HepG2 (cell line): ENCODE measurements at regions not wholly inside any gene's neighbourhood (a gene's known extent, or its start where the extent isn't known, plus 50 kb on each side); places are given as distances from the start of the nearest gene placed in this dataset.

ENCODE experiments used
- ATAC-seq: fragments of 200-7000 bp; cut with Tn5 transposase; 3 replicates; pipeline ENCODE4 v1.9.1; 2020; ENCODE audit warnings: mild to moderate bottlenecking, moderate library complexity
- BruUV-seq: library from RNA; stranded (reverse); fragments of 400-500 nt; replicated peaks from 2 replicates; lab custom pipeline; 2021; lab: Mats Ljungman, UMichigan
- CTCF ChIA-PET: fragments of 300-600 bp; formaldehyde crosslinking; extraction: SDS; loops from one replicate; lab custom pipeline; 2021; ENCODE audit warnings: low total read pairs, inconsistent platforms, low intra/inter-chr PET ratio; lab: Yijun Ruan, JAX
- POLR2A ChIA-PET: fragments of 350-600 bp; sonication (Branson Sonifier 250); formaldehyde crosslinking; loops from one replicate; lab custom pipeline; 2020; ENCODE audit warnings: antibody characterized with exemption, inconsistent platforms; lab: Yijun Ruan, JAX
- DNase-seq: peaks from one replicate; pipeline ENCODE4 v3.0.0-alpha.2; 2015; ENCODE audit warnings: low spot score
- FAIRE-seq: peaks from 3 replicates; lab custom pipeline; 2011; peaks lifted over from hg19 to GRCh38; lab: Jason Lieb, UNC
- H2AFZ ChIP-seq: one replicate; pipeline ENCODE4 v1.6.1; 2011; ENCODE audit warnings: low read length, inconsistent platforms
- H3K27ac ChIP-seq: fragments of 300-600 bp; 3 replicates; pipeline ENCODE4 v1.8.0; 2011; ENCODE audit warnings: mixed run types, mild to moderate bottlenecking, mixed read lengths, low read length, inconsistent platforms; ENCODE audit not compliant: insufficient read depth; ENCODE audit errors: extremely low read length
- H3K27me3 ChIP-seq, 2 experiments: fragments of 200-600 bp in 1 of 2; 2 replicates in 1 of 2; 3 replicates in 1 of 2; pipeline versions ENCODE4 v1.6.0 to v1.8.0; 2011; ENCODE audit warnings: low read length in 2 of 2, mild to moderate bottlenecking in 2 of 2, moderate library complexity in 2 of 2, inconsistent platforms in 1 of 2; ENCODE audit not compliant: insufficient read depth in 2 of 2, control insufficient read depth in 1 of 2
- H3K36me3 ChIP-seq, 2 experiments: fragments of 200-600 bp in 1 of 2; replicated peaks in 1 of 2; 2 replicates in 1 of 2; 3 replicates in 1 of 2; pipeline versions ENCODE4 v1.5.1 to v1.8.0; 2011; ENCODE audit warnings: low read length in 2 of 2, inconsistent platforms in 1 of 2; ENCODE audit not compliant: insufficient read depth in 2 of 2, control insufficient read depth in 1 of 2
- H3K4me1 ChIP-seq: 2 replicates; pipeline ENCODE4 v1.5.1; 2012; ENCODE audit warnings: low read length, inconsistent platforms; ENCODE audit not compliant: insufficient read depth
- H3K4me2 ChIP-seq: 2 replicates; pipeline ENCODE4 v1.6.0; 2011; ENCODE audit warnings: low read depth, low read length, inconsistent platforms
- H3K4me3 ChIP-seq, 3 experiments: fragments of 200-600 bp in 1 of 3; sonication (generic), shearing (Covaris generic) in 1 of 3; replicated peaks in 1 of 3; 2 replicates each; pipeline ENCODE4 v1.5.1; 2011 to 2016; ENCODE audit warnings: low read length in 3 of 3, inconsistent platforms in 2 of 3, low read depth in 2 of 3, mild to moderate bottlenecking in 2 of 3, control low read depth in 1 of 3, mixed read lengths in 1 of 3; ENCODE audit not compliant: insufficient read depth in 1 of 3
- H3K79me2 ChIP-seq: one replicate; pipeline ENCODE4 v1.6.1; 2011; ENCODE audit warnings: low read length, inconsistent platforms; ENCODE audit not compliant: insufficient read depth
- H3K9ac ChIP-seq: 2 replicates; pipeline ENCODE4 v1.6.0; 2011; ENCODE audit warnings: mild to moderate bottlenecking, low read depth, low read length, inconsistent platforms; ENCODE audit not compliant: insufficient read depth
- H3K9me3 ChIP-seq: 2 replicates; pipeline ENCODE4 v1.5.1; 2012; ENCODE audit warnings: mild to moderate bottlenecking, low read length
- H4K20me1 ChIP-seq: 2 replicates; pipeline ENCODE4 v1.6.0; 2011; ENCODE audit warnings: inconsistent platforms, mild to moderate bottlenecking, low read length, moderate library complexity; ENCODE audit not compliant: insufficient read depth
- NFIB ChIP-seq: sonication (generic); formaldehyde crosslinking; IDR thresholded peaks from 2 replicates; pipeline ENCODE4 v1.9.0; 2021; ENCODE audit warnings: missing genetic modification reagents, mild to moderate bottlenecking, borderline replicate concordance
- ONECUT2 ChIP-seq: sonication (generic); formaldehyde crosslinking; IDR thresholded peaks from 2 replicates; pipeline ENCODE4 v1.4.0; 2020; ENCODE audit warnings: missing genetic modification reagents
- PRDM10 ChIP-seq: sonication (generic); formaldehyde crosslinking; IDR thresholded peaks from 2 replicates; pipeline ENCODE4 v1.4.0; 2020; ENCODE audit warnings: low read depth, missing genetic modification reagents
- ZBTB39 ChIP-seq: sonication (generic); formaldehyde crosslinking; IDR thresholded peaks from 2 replicates; pipeline ENCODE4 v1.5.0; 2020; ENCODE audit warnings: missing genetic modification reagents
- WGBS: methylation state at CpG from one replicate; pipeline ENCODE4 v1.1.6; 2017; ENCODE audit warnings: low lambda C conversion rate; 5-methylcytosine and 5-hydroxymethylcytosine counted together
- in situ Hi-C: cut with HindIII; loops from 2 replicates; pipeline ENCODE4 v1.10.0; 2017; ENCODE audit warnings: low pct_unique_long_range_greater_than_20kb; ENCODE audit not compliant: extremely low pct_ligation_motif_present
- intact Hi-C: fragments of 100-400 bp; cut with micrococcal nuclease; formaldehyde crosslinking; loops from one replicate; pipeline ENCODE4 v1.10.0; 2022; ENCODE audit not compliant: unreplicated experiment

GRCh38 chr5:39660020-39660419 is 235.2 kb upstream of the DAB2 start:
- Histone ChIP-seq H3K4me3 (no peak overlapping the region), H3K4me2 (no peak overlapping the region), H3K36me3 (no peaks in the 10 kb centered on the region), H3K9ac (no peak overlapping the region), H4K20me1 (no peaks in the 10 kb centered on the region), H3K27ac (no peak overlapping the region), H3K79me2 (no peaks in the 10 kb centered on the region), H3K9me3 (no peaks in the 10 kb centered on the region), H2AFZ (no peak overlapping the region), H3K4me1 (no peaks in the 10 kb centered on the region), H3K27me3 (no peaks in the 10 kb centered on the region; a peak in 1 of 5 replicates)
- ChIA-PET POLR2A (no interaction called here), CTCF (no interaction called here)
- no peak for TF ChIP-seq PRDM10 (CRISPR knock-in tag)
- TF ChIP-seq ONECUT2 (CRISPR knock-in tag): no peak
- TF ChIP-seq ZBTB39 (CRISPR knock-in tag): no peak
- no peak for TF ChIP-seq NFIB (CRISPR knock-in tag)
- ATAC-seq (no peak), DNase-seq (no peak), FAIRE-seq (no peak)
- BruUV-seq: no TSS peak
- WGBS: 2% methylated on average over 1 of the region's 1 CpG
- in situ Hi-C loops (no loop called here), intact Hi-C loops (no loop called here)
